Dendritic cell treated with granulocyte-macrophage colony-stimulating factor and Interleukin-4, amounts not matched to agents 40 ng/mL and 50 ng/mL, for 4 days (primary cell): ENCODE measurements at regions not wholly inside any gene's neighbourhood (a gene's known extent, or its start where the extent isn't known, plus 50 kb on each side); places are given as distances from the start of the nearest gene placed in this dataset.

Source experiments
- H3K27ac Mint-ChIP-seq: one replicate; pipeline ENCODE4 v1.8.0; 2022; ENCODE audit warnings: mild to moderate bottlenecking, mixed read lengths
- H3K27me3 Mint-ChIP-seq: one replicate; pipeline ENCODE4 v1.8.0; 2022; ENCODE audit warnings: mild to moderate bottlenecking, mixed read lengths
- H3K36me3 Mint-ChIP-seq: one replicate; pipeline ENCODE4 v1.8.0; 2022; ENCODE audit warnings: low read depth, mixed read lengths
- H3K4me1 Mint-ChIP-seq: one replicate; pipeline ENCODE4 v1.8.0; 2022; ENCODE audit warnings: low read depth, mixed read lengths
- H3K4me3 Mint-ChIP-seq: one replicate; pipeline ENCODE4 v1.8.0; 2022; ENCODE audit warnings: mild to moderate bottlenecking, moderate library complexity, mixed read lengths
- H3K9me3 Mint-ChIP-seq: one replicate; pipeline ENCODE4 v1.8.0; 2022; ENCODE audit warnings: mixed read lengths
- intact Hi-C: fragments of 100-400 bp; cut with micrococcal nuclease; formaldehyde crosslinking; loops from one replicate; pipeline ENCODE4 v1.15.0; 2022

DNA sequence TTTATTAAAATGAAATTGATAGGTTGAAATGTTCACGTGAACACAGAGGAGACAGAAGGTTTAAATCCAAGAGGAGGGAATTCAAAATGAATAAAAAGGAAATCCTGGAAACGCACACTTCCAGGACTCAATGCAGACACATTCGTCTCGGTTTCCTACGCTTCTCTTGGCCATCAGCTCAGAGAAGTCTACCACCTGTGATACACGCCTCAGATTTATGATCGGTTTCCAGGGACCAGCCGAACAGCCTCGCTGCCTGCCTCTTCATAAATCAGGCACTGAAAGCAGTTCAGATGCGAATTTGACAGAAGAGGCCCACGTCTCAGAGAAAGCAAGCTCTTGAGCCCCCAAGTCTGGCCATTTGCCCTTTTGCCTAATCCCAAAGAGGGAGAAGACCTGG, 125.5 kb upstream of the IRX3 start:
- intact Hi-C loops, result no loop called here
- no peaks in the 10 kb centered on the region for H3K36me3 Mint-ChIP-seq
- H3K4me3 Mint-ChIP-seq, result no peak overlapping the region
- no peaks in the 10 kb centered on the region for H3K4me1 Mint-ChIP-seq
- H3K27ac Mint-ChIP-seq, result no peak overlapping the region
- H3K27me3 Mint-ChIP-seq, result peaks cover 24% of the 10 kb centered on the region
- no peaks in the 10 kb centered on the region for H3K9me3 Mint-ChIP-seq

DNA sequence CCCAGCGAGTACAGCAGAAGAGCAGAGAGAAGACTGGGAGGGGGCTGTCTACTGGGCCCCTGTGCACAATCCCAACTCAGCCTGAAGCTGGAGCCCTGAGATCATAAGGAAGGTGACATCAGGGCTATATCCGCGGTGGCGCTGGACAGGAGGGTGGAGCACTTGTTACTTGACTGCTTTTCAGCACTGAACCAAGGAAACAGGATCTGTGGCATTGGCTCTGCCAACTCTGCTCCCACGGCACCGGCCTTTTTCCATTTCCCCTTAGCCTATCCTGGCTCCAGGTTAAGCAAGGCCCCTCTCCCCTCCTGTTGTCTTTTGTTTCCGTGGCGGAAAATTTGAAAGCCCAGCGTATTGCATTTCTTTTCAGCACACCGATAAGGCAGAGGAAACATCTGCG, 125.0 kb upstream of the IRX3 start:
- no peaks in the 10 kb centered on the region for H3K36me3 Mint-ChIP-seq
- H3K27me3 Mint-ChIP-seq, result peaks cover 25% of the 10 kb centered on the region
- no peaks in the 10 kb centered on the region for H3K4me1 Mint-ChIP-seq
- H3K4me3 Mint-ChIP-seq, result no peak overlapping the region
- intact Hi-C loops, result no loop called here
- H3K27ac Mint-ChIP-seq, result no peak overlapping the region
- no peaks in the 10 kb centered on the region for H3K9me3 Mint-ChIP-seq

DNA sequence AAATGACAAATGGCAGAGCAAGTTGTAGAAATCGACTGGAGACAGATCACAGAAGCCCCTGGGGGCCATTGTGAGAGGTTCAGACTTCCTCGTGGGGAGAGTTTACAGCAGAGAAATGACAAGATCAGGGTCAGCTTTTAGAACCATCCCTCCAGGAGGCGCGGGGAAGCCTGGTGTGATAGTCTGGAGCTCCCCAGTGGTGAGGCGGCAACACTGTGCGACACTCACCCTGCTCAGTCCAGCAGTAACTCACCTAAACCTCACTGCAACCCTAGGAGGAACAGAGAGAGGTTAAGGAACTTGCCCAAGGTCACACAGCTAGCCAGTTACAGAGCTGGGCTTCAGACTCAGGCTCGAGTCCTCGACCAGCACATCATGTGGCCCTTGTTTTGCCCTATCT, 123.4 kb upstream of the IRX3 start:
- peaks cover 23% of the 10 kb centered on the region for H3K27me3 Mint-ChIP-seq
- no peaks in the 10 kb centered on the region for H3K36me3 Mint-ChIP-seq
- intact Hi-C loops, result no loop called here

DNA sequence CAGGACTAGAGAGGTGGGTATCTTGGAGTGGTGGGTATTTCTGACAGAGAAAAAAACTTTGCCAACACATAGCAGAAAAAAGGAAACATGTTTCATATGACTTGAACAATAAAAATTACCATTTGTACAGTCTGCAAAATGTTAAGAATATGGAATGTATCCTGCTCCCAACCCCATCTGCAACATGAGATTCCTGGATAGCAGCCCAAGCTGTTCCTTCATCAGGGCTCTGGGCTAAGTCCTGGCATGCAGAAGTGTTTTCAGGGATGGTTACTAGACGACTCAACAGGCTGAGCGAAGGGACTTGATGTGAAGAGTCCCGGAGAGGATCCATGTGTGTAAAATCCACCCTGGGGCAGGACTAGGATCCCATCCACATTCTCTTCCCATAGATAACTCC, 121.0 kb upstream of the IRX3 start:
- Mint-ChIP-seq H3K27me3 (peaks cover 19% of the 10 kb centered on the region), H3K4me1 (no peaks in the 10 kb centered on the region), H3K27ac (no peak overlapping the region), H3K4me3 (no peak overlapping the region), H3K36me3 (no peaks in the 10 kb centered on the region), H3K9me3 (no peaks in the 10 kb centered on the region)
- intact Hi-C loops, result no loop called here

More for the DNA sequence above, 123.4 kb upstream of the IRX3 start:
- H3K27ac Mint-ChIP-seq, result no peak overlapping the region
- H3K4me1 Mint-ChIP-seq, result no peaks in the 10 kb centered on the region
- no peaks in the 10 kb centered on the region for H3K9me3 Mint-ChIP-seq
- H3K4me3 Mint-ChIP-seq, result no peak overlapping the region

DNA sequence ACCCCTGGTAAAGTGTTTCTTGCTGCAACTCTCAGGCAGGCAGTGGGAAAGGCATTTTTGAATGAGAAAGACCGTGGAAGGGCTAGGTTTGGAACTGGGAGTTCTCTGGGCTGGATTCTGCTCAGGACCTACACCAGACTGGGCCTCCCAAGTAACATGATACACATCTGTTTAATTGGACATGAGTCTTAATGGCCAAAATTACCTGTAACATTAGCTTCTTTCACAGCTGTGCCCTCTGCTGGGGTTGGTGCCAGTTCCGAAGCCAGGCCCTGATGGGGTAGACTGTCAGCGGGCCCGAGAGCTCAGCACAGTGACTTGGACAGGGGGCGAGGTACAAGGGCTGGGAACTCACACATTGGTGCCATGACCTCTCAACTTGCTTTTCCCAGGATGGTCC, 118.9 kb upstream of the IRX3 start:
- Mint-ChIP-seq H3K36me3 (no peaks in the 10 kb centered on the region), H3K4me1 (no peaks in the 10 kb centered on the region), H3K27me3 (peaks cover 5% of the 10 kb centered on the region), H3K4me3 (no peak overlapping the region), H3K9me3 (no peaks in the 10 kb centered on the region), H3K27ac (no peak overlapping the region)
- intact Hi-C loops, result no loop called here

DNA sequence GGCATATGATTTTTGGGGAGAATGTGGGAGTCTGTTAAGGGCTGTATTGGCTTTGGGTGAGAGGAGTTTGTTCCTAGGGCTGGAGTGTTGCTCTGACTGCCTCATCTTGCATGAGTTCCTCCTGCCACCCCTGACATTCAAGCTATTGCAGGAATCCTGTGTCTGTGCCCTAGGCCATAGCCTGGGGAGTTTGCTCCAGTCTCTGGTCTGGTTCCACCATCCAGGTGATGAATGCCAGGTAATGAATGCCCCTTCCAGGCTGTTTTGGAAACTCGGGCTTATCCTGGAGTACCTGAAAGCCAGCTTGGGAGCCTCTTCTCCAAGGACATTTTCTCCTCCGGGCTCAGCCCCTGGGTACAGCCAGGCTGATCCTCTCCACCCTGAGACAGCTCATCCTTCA, 117.0 kb upstream of the IRX3 start:
- Mint-ChIP-seq H3K9me3 (no peaks in the 10 kb centered on the region), H3K36me3 (no peaks in the 10 kb centered on the region), H3K4me1 (no peaks in the 10 kb centered on the region), H3K27ac (no peak overlapping the region), H3K27me3 (peaks cover 5% of the 10 kb centered on the region), H3K4me3 (no peak overlapping the region)
- intact Hi-C loops, result no loop called here

DNA sequence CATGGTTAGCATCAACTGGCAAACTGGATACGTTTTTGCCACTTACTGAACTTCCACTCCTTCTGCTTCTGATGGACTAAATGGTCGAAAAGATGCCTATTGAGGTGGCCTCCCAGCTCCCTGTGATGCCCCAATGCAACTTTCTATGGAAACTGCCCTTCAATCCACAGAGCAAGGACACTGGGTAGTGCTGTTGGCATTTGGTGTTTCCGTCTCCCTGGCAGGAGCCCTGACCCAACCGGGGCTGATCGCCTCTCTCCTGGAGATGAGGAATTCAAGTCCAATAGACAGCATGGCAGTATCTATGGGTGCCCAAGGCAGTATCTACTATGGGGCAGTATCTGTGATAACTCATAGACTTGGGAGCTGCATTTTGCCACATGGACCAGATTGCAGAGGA, 116.3 kb upstream of the IRX3 start:
- Mint-ChIP-seq H3K36me3 (no peaks in the 10 kb centered on the region), H3K27me3 (peaks cover 1% of the 10 kb centered on the region), H3K27ac (no peak overlapping the region), H3K9me3 (no peaks in the 10 kb centered on the region), H3K4me1 (no peaks in the 10 kb centered on the region), H3K4me3 (no peak overlapping the region)
- intact Hi-C loops, result no loop called here

DNA sequence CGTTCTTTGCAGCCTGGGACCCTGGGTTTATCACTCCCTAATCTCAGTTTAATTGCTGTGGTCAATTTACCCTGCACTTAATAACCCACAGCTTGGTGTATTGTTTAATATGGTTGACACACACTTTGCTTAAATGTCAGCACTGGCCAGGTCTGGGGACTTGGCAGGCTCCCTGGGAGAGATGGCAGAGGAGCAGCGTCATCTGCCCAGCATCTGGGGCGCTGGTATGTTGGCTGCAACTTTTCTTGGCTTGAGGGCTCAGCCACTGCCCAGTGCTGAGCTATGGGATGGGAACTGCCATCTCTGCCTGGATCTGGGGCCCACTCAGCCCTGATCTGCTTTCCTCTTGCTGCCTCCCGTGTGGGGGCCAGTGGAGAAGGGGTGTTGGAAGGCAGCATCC, 115.7 kb upstream of the IRX3 start:
- intact Hi-C loops, result no loop called here
- no peaks in the 10 kb centered on the region for H3K9me3 Mint-ChIP-seq
- no peak overlapping the region for H3K27ac Mint-ChIP-seq
- no peak overlapping the region for H3K4me3 Mint-ChIP-seq
- peaks cover 1% of the 10 kb centered on the region for H3K27me3 Mint-ChIP-seq
- no peaks in the 10 kb centered on the region for H3K4me1 Mint-ChIP-seq
- no peaks in the 10 kb centered on the region for H3K36me3 Mint-ChIP-seq

DNA sequence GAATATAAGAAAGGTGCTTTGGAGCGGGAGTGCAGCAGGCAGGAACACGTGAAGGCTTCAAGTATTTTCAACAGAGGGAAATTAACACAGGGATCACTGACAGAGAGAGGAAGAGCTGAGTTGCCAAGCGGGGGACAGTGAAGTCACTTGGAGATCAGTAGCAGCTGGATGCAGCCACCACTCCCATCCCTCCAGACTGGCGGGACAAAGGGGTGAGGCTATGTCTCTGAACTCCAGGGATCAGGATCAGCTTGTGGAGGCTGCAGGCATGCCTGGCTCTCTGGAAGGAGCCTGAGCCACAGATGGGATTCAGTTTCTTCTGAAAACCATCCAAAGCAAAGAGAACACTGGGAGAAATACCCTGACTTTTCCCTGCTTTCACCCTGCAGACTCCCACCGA, 113.7 kb upstream of the IRX3 start:
- no peaks in the 10 kb centered on the region for H3K36me3 Mint-ChIP-seq
- H3K27me3 Mint-ChIP-seq, result no peaks in the 10 kb centered on the region
- no peak overlapping the region for H3K4me3 Mint-ChIP-seq
- no peak overlapping the region for H3K27ac Mint-ChIP-seq
- peaks cover 18% of the 10 kb centered on the region for H3K9me3 Mint-ChIP-seq
- intact Hi-C loops, result no loop called here
- H3K4me1 Mint-ChIP-seq, result peaks cover 5% of the 10 kb centered on the region

DNA sequence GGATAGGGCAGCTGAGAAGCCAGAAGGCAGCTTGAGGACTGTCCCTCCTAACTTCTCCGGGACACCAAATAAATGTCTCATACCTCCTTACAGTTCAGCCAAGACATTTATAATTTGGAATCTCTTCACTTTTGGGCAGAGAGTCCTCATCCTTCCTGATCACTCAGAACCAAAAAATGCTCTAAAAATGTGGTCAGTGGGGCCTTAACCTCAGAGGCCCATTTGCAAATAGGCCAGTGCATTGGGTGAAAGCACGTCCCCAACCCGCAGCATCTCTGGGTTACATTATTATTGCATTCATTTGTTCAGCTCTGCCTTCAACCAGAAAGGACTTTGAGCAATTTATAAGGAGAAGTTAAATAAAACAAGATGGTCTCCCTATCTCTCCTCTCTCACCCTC, 112.4 kb upstream of the IRX3 start:
- Mint-ChIP-seq H3K36me3 (no peaks in the 10 kb centered on the region), H3K4me3 (no peak overlapping the region), H3K4me1 (peaks cover 14% of the 10 kb centered on the region)

DNA sequence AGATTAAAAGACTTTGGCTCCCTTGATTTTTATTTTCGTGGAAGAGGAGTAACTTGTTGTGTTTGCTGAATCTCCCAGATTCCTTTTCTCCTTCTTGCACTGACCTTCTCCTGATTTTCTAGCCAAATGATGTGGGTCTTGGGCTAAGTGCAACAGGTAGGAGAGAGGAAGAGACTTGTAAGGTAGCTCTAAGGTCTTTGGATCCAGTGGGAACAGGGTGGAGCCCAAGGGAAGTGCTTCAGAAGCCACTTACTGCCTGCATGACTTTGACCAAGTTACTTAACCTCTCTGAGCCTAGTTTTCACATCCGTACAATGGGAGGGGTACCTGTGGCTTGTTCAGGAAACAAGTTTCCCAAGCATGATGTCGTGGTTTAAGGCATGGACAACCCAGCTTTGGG, 111.3 kb upstream of the IRX3 start:
- H3K27me3 Mint-ChIP-seq, result no peaks in the 10 kb centered on the region
- peaks cover 29% of the 10 kb centered on the region for H3K9me3 Mint-ChIP-seq
- H3K4me3 Mint-ChIP-seq, result no peak overlapping the region
- no peak overlapping the region for H3K27ac Mint-ChIP-seq
- H3K36me3 Mint-ChIP-seq, result no peaks in the 10 kb centered on the region
- H3K4me1 Mint-ChIP-seq, result peaks cover 16% of the 10 kb centered on the region
- intact Hi-C loops, result no loop called here

More for the DNA sequence above, 112.4 kb upstream of the IRX3 start:
- no peaks in the 10 kb centered on the region for H3K27me3 Mint-ChIP-seq
- intact Hi-C loops, result no loop called here
- peaks cover 26% of the 10 kb centered on the region for H3K9me3 Mint-ChIP-seq
- no peak overlapping the region for H3K27ac Mint-ChIP-seq

DNA sequence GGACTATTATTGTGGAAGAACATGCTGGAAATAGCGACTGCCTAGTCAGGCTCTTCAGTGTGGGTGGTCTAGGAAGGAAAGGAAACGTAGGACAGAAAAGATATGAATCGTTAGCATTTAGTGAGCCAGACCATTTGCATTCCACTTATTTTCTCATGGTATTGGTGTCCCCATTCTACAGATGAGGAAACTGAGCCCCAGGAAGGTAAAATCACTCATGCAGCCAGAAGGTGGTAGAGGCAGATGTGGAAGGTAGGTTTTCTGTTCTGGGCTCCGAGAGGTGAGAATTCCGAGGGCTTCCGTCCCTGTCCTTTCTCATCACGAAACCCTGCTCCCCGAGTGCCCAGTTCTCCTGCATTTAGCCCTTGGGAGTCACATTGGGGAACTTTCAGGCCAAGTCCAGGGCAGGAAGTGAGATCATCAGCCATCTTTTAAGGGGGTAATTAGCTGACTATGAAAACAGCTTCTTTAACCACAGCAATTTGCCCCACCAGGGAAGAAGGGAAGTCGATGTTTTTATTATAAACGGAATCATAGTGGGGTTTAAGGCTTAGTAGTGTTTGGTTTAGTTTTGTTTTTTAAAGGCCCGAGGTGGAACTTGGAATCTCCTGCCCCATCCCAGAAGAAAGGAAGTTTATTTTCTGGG, 110.7 kb upstream of the IRX3 start:
- Mint-ChIP-seq H3K9me3 (peaks cover 29% of the 10 kb centered on the region), H3K27ac (no peak overlapping the region), H3K4me3 (no peak overlapping the region), H3K27me3 (no peaks in the 10 kb centered on the region), H3K4me1 (peaks cover 16% of the 10 kb centered on the region), H3K36me3 (no peaks in the 10 kb centered on the region)
- intact Hi-C loops, result no loop called here

DNA sequence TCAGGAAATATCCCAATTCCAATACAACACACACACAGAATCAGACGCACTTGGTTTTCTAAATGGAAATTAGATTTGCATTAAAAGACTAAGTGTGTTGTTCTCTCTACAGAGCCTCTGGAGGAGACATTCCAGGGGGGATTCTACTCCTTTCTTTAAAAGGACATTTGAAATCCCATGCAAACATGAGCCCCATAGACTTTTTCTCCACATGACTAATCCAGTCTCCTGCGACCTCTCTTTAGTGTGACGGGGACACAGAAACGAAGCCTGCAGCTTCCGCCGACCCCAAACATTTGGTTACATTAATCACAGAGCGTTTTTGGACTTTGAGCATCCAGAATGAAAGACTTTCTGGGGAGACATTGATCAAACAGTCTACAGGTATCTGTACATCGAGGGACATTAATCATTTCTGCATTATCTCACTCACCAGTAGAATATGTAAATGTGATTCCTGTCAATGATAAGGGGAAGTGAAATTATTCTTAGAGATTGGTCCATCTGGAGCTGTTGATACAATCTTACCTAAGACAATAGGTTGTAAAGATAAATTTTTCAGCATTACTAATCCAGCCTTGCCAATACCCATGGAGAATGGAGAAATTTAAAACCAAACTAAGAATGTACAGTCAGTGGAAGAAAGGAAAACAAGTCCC, 103.4 kb upstream of the IRX3 start:
- H3K27ac Mint-ChIP-seq, result no peak overlapping the region

DNA sequence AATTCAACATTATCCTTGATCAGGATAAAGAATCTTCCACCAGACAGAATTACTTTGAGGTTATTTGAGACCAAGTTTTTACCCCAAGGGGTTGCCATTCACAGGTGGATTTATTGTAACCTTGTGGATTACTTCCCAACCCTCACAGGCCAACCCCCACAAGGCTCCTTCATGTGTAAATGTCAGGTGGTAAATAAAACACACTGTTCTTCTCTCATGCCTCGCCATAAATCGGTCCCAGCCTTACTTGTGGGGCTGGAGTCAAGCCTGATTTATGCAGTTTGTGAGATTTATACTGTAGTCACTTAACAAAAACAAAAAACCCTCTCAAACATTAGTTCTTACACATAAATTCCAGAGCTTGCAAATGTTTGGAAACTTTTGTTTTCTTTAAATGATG, 98.6 kb upstream of the IRX3 start:
- Mint-ChIP-seq H3K4me3 (no peak overlapping the region), H3K36me3 (no peaks in the 10 kb centered on the region), H3K27ac (no peak overlapping the region), H3K27me3 (peaks cover 27% of the 10 kb centered on the region), H3K4me1 (no peaks in the 10 kb centered on the region), H3K9me3 (peaks cover 16% of the 10 kb centered on the region)
- intact Hi-C loops, result no loop called here

More for the DNA sequence above, 103.4 kb upstream of the IRX3 start:
- H3K4me1 Mint-ChIP-seq, result peaks cover 11% of the 10 kb centered on the region
- intact Hi-C loops, result no loop called here
- H3K27me3 Mint-ChIP-seq, result peaks cover 14% of the 10 kb centered on the region
- no peak overlapping the region for H3K4me3 Mint-ChIP-seq
- H3K9me3 Mint-ChIP-seq, result peaks cover 8% of the 10 kb centered on the region
- H3K36me3 Mint-ChIP-seq, result no peaks in the 10 kb centered on the region
